GM10248 (cell line): ENCODE measurements at regions not wholly inside any gene's neighbourhood (a gene's known extent, or its start where the extent isn't known, plus 50 kb on each side); places are given as distances from the start of the nearest gene placed in this dataset.

ENCODE experiments used
- CTCF ChIA-PET: fragments of 300-600 bp; sonication (Branson Sonifier 250); formaldehyde crosslinking; extraction: SDS; loops from one replicate; lab custom pipeline; 2021; ENCODE audit warnings: antibody characterized with exemption; lab: Yijun Ruan, JAX
- POLR2A ChIA-PET: fragments of 350-650 bp; sonication (Branson Sonifier 250); formaldehyde crosslinking; extraction: SDS; loops from one replicate; lab custom pipeline; 2020; ENCODE audit warnings: antibody characterized with exemption; lab: Yijun Ruan, JAX
- DNase-seq: peaks from one replicate; pipeline ENCODE4 v3.0.0; 2012; ENCODE audit errors: extremely low spot score
- TF ChIP-seq, protein P1 (sequence below): IDR thresholded peaks from 2 replicates; pipeline ENCODE4 v1.5.1; 2012; ENCODE audit warnings: mild to moderate bottlenecking, low read depth; ENCODE audit errors: extremely low read depth, missing control alignments, control extremely low read depth

DNA sequence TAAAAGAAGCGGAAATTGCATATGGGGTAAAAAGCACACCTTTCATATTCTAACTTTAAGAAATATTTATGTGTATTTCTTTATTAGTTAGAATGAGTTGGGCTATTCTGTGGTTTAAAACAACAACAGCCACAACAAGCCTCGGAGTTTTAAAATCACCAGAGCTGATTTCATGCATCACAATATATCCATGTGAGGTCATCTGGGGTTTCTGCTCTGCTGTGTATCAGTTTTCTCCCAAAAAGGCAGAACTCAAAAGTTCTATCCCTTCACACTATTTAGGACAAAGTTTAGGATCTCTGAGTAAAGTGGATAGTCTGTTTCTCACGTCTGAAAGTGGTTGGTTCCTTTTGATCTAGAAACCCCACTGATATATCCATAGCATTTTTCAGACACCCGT lies 601.5 kb upstream of the GCFC2 start:
- ChIA-PET CTCF (no interaction called here), POLR2A (no interaction called here)
- no peak for DNase-seq
- TF ChIP-seq, protein P1, sequence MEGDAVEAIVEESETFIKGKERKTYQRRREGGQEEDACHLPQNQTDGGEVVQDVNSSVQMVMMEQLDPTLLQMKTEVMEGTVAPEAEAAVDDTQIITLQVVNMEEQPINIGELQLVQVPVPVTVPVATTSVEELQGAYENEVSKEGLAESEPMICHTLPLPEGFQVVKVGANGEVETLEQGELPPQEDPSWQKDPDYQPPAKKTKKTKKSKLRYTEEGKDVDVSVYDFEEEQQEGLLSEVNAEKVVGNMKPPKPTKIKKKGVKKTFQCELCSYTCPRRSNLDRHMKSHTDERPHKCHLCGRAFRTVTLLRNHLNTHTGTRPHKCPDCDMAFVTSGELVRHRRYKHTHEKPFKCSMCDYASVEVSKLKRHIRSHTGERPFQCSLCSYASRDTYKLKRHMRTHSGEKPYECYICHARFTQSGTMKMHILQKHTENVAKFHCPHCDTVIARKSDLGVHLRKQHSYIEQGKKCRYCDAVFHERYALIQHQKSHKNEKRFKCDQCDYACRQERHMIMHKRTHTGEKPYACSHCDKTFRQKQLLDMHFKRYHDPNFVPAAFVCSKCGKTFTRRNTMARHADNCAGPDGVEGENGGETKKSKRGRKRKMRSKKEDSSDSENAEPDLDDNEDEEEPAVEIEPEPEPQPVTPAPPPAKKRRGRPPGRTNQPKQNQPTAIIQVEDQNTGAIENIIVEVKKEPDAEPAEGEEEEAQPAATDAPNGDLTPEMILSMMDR, result no peak

DNA sequence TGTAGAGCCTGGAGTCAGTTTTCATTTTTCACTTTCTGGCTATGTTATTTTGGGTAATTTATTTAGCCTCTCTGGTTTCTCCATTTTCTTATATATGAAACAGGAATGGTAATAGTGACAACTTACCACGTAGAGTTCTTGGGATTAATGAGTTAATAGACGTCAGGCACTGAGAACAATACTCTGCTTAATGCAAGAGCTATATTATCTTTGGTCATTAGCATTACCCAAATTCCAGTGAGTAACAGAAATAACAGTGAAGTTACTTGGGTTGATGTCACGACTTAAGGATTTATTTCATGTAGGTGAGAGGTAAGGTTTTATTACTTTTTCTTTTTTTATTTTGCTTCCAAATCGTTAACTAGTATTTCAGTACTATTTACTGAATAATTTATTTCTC lies 601.0 kb upstream of the GCFC2 start:
- no peak for DNase-seq
- ChIA-PET POLR2A (no interaction called here), CTCF (no interaction called here)
- TF ChIP-seq, protein P1, result no peak

DNA sequence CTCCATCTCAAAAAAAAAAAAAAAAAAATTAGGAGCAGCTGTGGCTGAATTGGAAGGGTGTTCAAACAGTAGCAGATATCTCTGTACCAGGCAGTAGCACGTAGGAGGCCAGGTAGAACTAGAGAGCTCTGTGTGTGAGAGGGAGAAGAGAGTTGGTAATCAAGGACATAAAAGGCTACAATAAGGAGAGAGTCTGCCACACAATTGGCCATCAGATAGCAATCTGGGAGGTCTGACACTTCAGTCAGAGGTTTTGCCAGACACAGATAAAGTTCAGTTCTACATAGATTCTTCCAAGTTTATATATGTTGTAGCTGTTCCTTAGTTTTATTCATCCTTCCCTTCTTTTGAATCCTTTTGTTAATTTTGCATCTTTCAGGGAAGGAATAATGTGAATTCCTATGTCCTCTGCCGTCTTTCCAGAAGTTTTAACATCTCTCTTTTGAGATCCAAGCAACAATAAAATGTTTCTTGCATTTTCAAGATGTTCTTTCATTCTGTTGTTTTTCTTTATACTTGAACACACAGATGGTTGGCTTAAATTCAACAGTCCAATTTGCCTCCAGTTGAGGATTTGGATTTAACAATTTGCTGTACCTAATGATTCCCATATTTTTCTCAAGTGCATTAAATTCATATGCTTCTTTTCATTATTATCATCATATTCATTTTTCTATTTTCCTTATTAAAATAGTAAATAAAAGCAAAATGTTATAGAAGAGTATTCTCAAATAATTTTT lies 600.3 kb upstream of the GCFC2 start:
- TF ChIP-seq, protein P1, result no peak
- ChIA-PET CTCF (no interaction called here), POLR2A (no interaction called here)
- DNase-seq, result no peak

DNA sequence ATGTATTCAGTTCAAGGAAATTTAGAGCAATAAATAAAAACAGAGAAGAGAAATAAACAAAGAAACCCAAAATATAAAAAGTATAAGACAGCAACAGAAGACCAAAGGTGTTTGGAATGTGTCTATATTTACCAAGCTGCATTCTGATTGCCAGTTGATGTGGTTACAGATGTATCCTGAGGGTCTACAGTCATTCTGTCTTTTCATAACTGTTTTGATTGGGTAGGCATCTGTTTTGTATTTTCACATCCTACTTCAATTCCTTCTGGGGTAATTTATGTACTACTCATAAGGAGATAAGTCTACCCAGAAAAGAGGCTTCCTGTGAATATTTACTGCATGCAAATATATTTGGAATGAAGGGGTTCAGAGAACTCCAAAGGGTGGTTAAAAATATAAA lies 596.8 kb upstream of the GCFC2 start:
- TF ChIP-seq, protein P1, result no peak
- CTCF ChIA-PET, result no interaction called here
- DNase-seq, result no peak
- POLR2A ChIA-PET, result no interaction called here

DNA sequence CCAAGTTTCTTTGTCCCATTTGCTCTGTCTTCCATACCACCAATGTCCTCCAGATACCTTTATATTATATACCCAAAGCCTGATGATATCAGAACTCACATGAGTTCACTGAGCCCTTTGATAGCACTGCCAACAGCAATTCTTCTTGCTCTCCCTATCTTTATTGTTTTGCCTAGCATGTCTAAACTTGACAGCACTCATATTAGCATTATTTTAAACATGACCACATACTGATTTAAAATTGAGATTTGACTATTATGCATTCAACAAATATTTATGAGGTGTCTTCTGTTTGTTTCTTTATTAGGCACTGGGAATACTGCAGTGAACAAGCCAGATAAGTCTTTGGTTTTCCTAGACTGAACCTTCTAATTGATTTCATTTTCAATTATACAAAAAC lies 587.3 kb upstream of the GCFC2 start:
- ChIA-PET POLR2A (no interaction called here), CTCF (no interaction called here)
- TF ChIP-seq, protein P1, result no peak
- DNase-seq, result no peak

DNA sequence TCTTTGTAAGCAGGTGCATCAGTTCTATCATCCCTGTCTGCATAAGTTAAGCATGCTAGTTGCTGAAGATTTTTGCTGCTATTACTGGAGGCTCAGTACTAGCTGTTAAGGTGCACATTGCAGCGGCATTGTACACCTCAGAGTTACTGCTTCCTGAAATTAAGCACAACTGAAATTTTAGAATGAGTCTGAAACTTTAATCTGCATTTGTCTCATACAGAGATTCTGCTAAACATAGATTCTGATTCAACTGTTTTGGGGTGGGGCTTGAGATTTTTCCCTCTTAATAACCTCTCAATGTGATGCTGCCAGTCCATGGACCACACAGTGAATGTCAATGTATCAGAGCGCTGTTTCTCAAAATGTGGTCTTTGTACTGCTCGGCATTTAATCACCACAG lies 585.7 kb upstream of the GCFC2 start:
- DNase-seq, result no peak
- TF ChIP-seq, protein P1, result no peak
- ChIA-PET CTCF (no interaction called here), POLR2A (no interaction called here)
